ENCODE measurements at regions not wholly inside any gene's neighbourhood (a gene's known extent, or its start where the extent isn't known, plus 50 kb on each side); places are given as distances from the start of the nearest gene placed in this dataset.
A peak's percentile ranks its signal among the peaks of the same experiment; 100 is the strongest.
"Not testable (repeated sequence)": the region's sequence is repeated elsewhere in the genome, so short reads cannot be mapped to it uniquely, and the experiment has no call there.

- H2BK120ac ChIP-seq (ENCODE audit: low read depth, low read length); H2AK5ac ChIP-seq (ENCODE audit: low read length, severe bottlenecking); H3K23ac ChIP-seq (ENCODE audit: low read length in 2 of 2); H3K4me3 ChIP-seq (ENCODE audit: insufficient read depth in 1 of 2, low read depth in 1 of 2, low read length in 2 of 2); H2AFZ ChIP-seq (ENCODE audit: low read depth, low read length); H2BK15ac ChIP-seq (ENCODE audit: low read depth, poor library complexity, severe bottlenecking); H3K4ac ChIP-seq (ENCODE audit: low read depth in 1 of 2, low read length in 2 of 2); H3K9me3 ChIP-seq (ENCODE audit: control insufficient read depth, low read length); H3K9ac ChIP-seq (ENCODE audit: low read length); H2BK12ac ChIP-seq (ENCODE audit: low read length in 2 of 2); H3K27me3 ChIP-seq (ENCODE audit: control insufficient read depth in 1 of 2, insufficient read depth in 1 of 2, low read length in 2 of 2); H3K14ac ChIP-seq (ENCODE audit: low read length in 2 of 2); H3K36me3 ChIP-seq (ENCODE audit: control insufficient read depth in 1 of 2, insufficient read depth in 2 of 2, low read depth in 1 of 2, low read length in 2 of 2); H3K4me2 ChIP-seq (ENCODE audit: low read length, poor library complexity, severe bottlenecking); H3K4me1 ChIP-seq (ENCODE audit: control insufficient read depth, insufficient read depth, low read depth, low read length); DNase-seq; H2BK5ac ChIP-seq (ENCODE audit: low read depth, low read length, poor library complexity, severe bottlenecking); H3K79me1 ChIP-seq (replicated peaks; ENCODE audit: low read length, poor library complexity, severe bottlenecking); H4K8ac ChIP-seq (ENCODE audit: low read length); H4K91ac ChIP-seq (ENCODE audit: low read length); H3K27ac ChIP-seq (ENCODE audit: low read length, poor library complexity, severe bottlenecking); H3K18ac ChIP-seq (ENCODE audit: low read depth in 1 of 2, low read length in 2 of 2): not testable (repeated sequence)
- no CpG with 5 or more reads among the region's 2 CpGs for WGBS
These were observed 1154.6 kb upstream of the CELF4 start for GRCh38 chr18:38720181-38720580.

- no peak overlapping the region for H2BK12ac ChIP-seq (ENCODE audit: low read length in 2 of 2)
- no peak overlapping the region for H3K4ac ChIP-seq (ENCODE audit: low read depth in 1 of 2, low read length in 2 of 2)
These were observed 1152.8 kb upstream of the CELF4 start for GRCh38 chr18:38718365-38718901.

GRCh38 chr18:38709122-38709521 lies 1143.5 kb upstream of the CELF4 start:
- no peak overlapping the region for H4K91ac ChIP-seq (ENCODE audit: low read length)
- no peaks in the 10 kb centered on the region for H3K27me3 ChIP-seq (ENCODE audit: control insufficient read depth in 1 of 2, insufficient read depth in 1 of 2, low read length in 2 of 2)
- H3K4me2 ChIP-seq (ENCODE audit: low read length, poor library complexity, severe bottlenecking), result no peak overlapping the region
- no peak overlapping the region for H3K18ac ChIP-seq (ENCODE audit: low read depth in 1 of 2, low read length in 2 of 2)
- H4K8ac ChIP-seq (ENCODE audit: low read length), result no peak overlapping the region
- no peak overlapping the region for H2BK120ac ChIP-seq (ENCODE audit: low read depth, low read length)
- no peak overlapping the region for H3K4ac ChIP-seq (ENCODE audit: low read depth in 1 of 2, low read length in 2 of 2)
- no peaks in the 10 kb centered on the region for H3K4me1 ChIP-seq (ENCODE audit: control insufficient read depth, insufficient read depth, low read depth, low read length)
- no peak overlapping the region for H2BK15ac ChIP-seq (ENCODE audit: low read depth, poor library complexity, severe bottlenecking)
- 87% methylated on average over 3 of the region's 5 CpGs for WGBS
- no peaks in the 10 kb centered on the region for H3K79me1 ChIP-seq (replicated peaks; ENCODE audit: low read length, poor library complexity, severe bottlenecking)
- no peak overlapping the region for H3K23ac ChIP-seq (ENCODE audit: low read length in 2 of 2)
- H3K36me3 ChIP-seq (ENCODE audit: control insufficient read depth in 1 of 2, insufficient read depth in 2 of 2, low read depth in 1 of 2, low read length in 2 of 2), result no peaks in the 10 kb centered on the region
- H2AFZ ChIP-seq (ENCODE audit: low read depth, low read length), result no peak overlapping the region
- no peak overlapping the region for H3K27ac ChIP-seq (ENCODE audit: low read length, poor library complexity, severe bottlenecking)
- peaks cover 15% of the 10 kb centered on the region for H3K9me3 ChIP-seq (ENCODE audit: control insufficient read depth, low read length)
- H2AK5ac ChIP-seq (ENCODE audit: low read length, severe bottlenecking), result no peak overlapping the region
- H3K4me3 ChIP-seq (ENCODE audit: insufficient read depth in 1 of 2, low read depth in 1 of 2, low read length in 2 of 2), result no peak overlapping the region
- H2BK12ac ChIP-seq (ENCODE audit: low read length in 2 of 2), result no peak overlapping the region
- H2BK5ac ChIP-seq (ENCODE audit: low read depth, low read length, poor library complexity, severe bottlenecking), result no peak overlapping the region
- H3K14ac ChIP-seq (ENCODE audit: low read length in 2 of 2), result no peak overlapping the region
- no peak overlapping the region for H3K9ac ChIP-seq (ENCODE audit: low read length)
- no peak for DNase-seq

More at GRCh38 chr18:38718365-38718901, 1152.8 kb upstream of the CELF4 start:
- H3K23ac ChIP-seq (ENCODE audit: low read length in 2 of 2), result no peak overlapping the region
- no peak overlapping the region for H2BK15ac ChIP-seq (ENCODE audit: low read depth, poor library complexity, severe bottlenecking)
- no peak overlapping the region for H2AFZ ChIP-seq (ENCODE audit: low read depth, low read length)
- H3K36me3 ChIP-seq (ENCODE audit: control insufficient read depth in 1 of 2, insufficient read depth in 2 of 2, low read depth in 1 of 2, low read length in 2 of 2), result no peaks in the 10 kb centered on the region
- H3K79me1 ChIP-seq (replicated peaks; ENCODE audit: low read length, poor library complexity, severe bottlenecking), result no peaks in the 10 kb centered on the region
- H3K27ac ChIP-seq (ENCODE audit: low read length, poor library complexity, severe bottlenecking), result no peak overlapping the region
- no peak overlapping the region for H3K18ac ChIP-seq (ENCODE audit: low read depth in 1 of 2, low read length in 2 of 2)
- H3K4me2 ChIP-seq (ENCODE audit: low read length, poor library complexity, severe bottlenecking), result no peak overlapping the region
- H3K4me1 ChIP-seq (ENCODE audit: control insufficient read depth, insufficient read depth, low read depth, low read length), result no peaks in the 10 kb centered on the region
- no peak overlapping the region for H3K9ac ChIP-seq (ENCODE audit: low read length)
- DNase-seq, result no peak
- no peak overlapping the region for H4K91ac ChIP-seq (ENCODE audit: low read length)
- 96% methylated on average over 34 of the region's 34 CpGs for WGBS
- no peak overlapping the region for H2BK5ac ChIP-seq (ENCODE audit: low read depth, low read length, poor library complexity, severe bottlenecking)
- H3K9me3 ChIP-seq (ENCODE audit: control insufficient read depth, low read length), result peaks cover 10% of the 10 kb centered on the region
- H4K8ac ChIP-seq (ENCODE audit: low read length), result no peak overlapping the region
- no peaks in the 10 kb centered on the region for H3K27me3 ChIP-seq (ENCODE audit: control insufficient read depth in 1 of 2, insufficient read depth in 1 of 2, low read length in 2 of 2)
- no peak overlapping the region for H2AK5ac ChIP-seq (ENCODE audit: low read length, severe bottlenecking)
- H3K4me3 ChIP-seq (ENCODE audit: insufficient read depth in 1 of 2, low read depth in 1 of 2, low read length in 2 of 2), result no peak overlapping the region
- no peak overlapping the region for H2BK120ac ChIP-seq (ENCODE audit: low read depth, low read length)
- H3K14ac ChIP-seq (ENCODE audit: low read length in 2 of 2), result peak overlapping the region in 1 of 2 experiments; percentile 12

- no peak overlapping the region for H3K4me3 ChIP-seq (ENCODE audit: insufficient read depth in 1 of 2, low read depth in 1 of 2, low read length in 2 of 2)
- H2BK120ac ChIP-seq (ENCODE audit: low read depth, low read length), result no peak overlapping the region
- H3K4me2 ChIP-seq (ENCODE audit: low read length, poor library complexity, severe bottlenecking), result no peak overlapping the region
- H3K9me3 ChIP-seq (ENCODE audit: control insufficient read depth, low read length), result peaks cover 18% of the 10 kb centered on the region
- no peak overlapping the region for H3K9ac ChIP-seq (ENCODE audit: low read length)
- 80% methylated on average over 4 of the region's 5 CpGs for WGBS
- H4K91ac ChIP-seq (ENCODE audit: low read length), result no peak overlapping the region
- no peak overlapping the region for H3K27ac ChIP-seq (ENCODE audit: low read length, poor library complexity, severe bottlenecking)
- no peak overlapping the region for H3K4ac ChIP-seq (ENCODE audit: low read depth in 1 of 2, low read length in 2 of 2)
- DNase-seq, result no peak
- no peak overlapping the region for H2AK5ac ChIP-seq (ENCODE audit: low read length, severe bottlenecking)
- no peak overlapping the region for H3K23ac ChIP-seq (ENCODE audit: low read length in 2 of 2)
- H3K27me3 ChIP-seq (ENCODE audit: control insufficient read depth in 1 of 2, insufficient read depth in 1 of 2, low read length in 2 of 2), result no peaks in the 10 kb centered on the region
- no peak overlapping the region for H2BK12ac ChIP-seq (ENCODE audit: low read length in 2 of 2)
- H3K36me3 ChIP-seq (ENCODE audit: control insufficient read depth in 1 of 2, insufficient read depth in 2 of 2, low read depth in 1 of 2, low read length in 2 of 2), result no peaks in the 10 kb centered on the region
- H3K18ac ChIP-seq (ENCODE audit: low read depth in 1 of 2, low read length in 2 of 2), result no peak overlapping the region
- H2BK15ac ChIP-seq (ENCODE audit: low read depth, poor library complexity, severe bottlenecking), result no peak overlapping the region
- no peaks in the 10 kb centered on the region for H3K79me1 ChIP-seq (replicated peaks; ENCODE audit: low read length, poor library complexity, severe bottlenecking)
- H4K8ac ChIP-seq (ENCODE audit: low read length), result no peak overlapping the region
- H2AFZ ChIP-seq (ENCODE audit: low read depth, low read length), result no peak overlapping the region
- H3K4me1 ChIP-seq (ENCODE audit: control insufficient read depth, insufficient read depth, low read depth, low read length), result no peaks in the 10 kb centered on the region
- no peak overlapping the region for H2BK5ac ChIP-seq (ENCODE audit: low read depth, low read length, poor library complexity, severe bottlenecking)
- no peak overlapping the region for H3K14ac ChIP-seq (ENCODE audit: low read length in 2 of 2)
These were observed 1140.8 kb upstream of the CELF4 start for GRCh38 chr18:38706373-38706772.
